OCI-M1 (cell line): ENCODE measurements at regions not wholly inside any gene's neighbourhood (a gene's known extent, or its start where the extent isn't known, plus 50 kb on each side); places are given as distances from the start of the nearest gene placed in this dataset.

ENCODE experiments used
- DNase-seq: peaks from one replicate; lab custom pipeline; 2025; lab: John Stamatoyannopoulos, UW

- no peak for DNase-seq
These were observed 63.7 kb downstream of the SPCS3 start for GRCh38 chr4:176383273-176384077.

GRCh38 chr4:176385601-176386000 is 65.8 kb downstream of the SPCS3 start:
- no peak for DNase-seq

- DNase-seq: no peak
These were observed 67.8 kb downstream of the SPCS3 start for GRCh38 chr4:176387571-176387970.

GRCh38 chr4:176393306-176394013 is 73.7 kb downstream of the SPCS3 start:
- no peak for DNase-seq

- DNase-seq: no peak
These were observed 81.2 kb downstream of the SPCS3 start for GRCh38 chr4:176400816-176401461.

GRCh38 chr4:176404621-176405020 is 84.9 kb downstream of the SPCS3 start:
- DNase-seq: no peak

GRCh38 chr4:176406297-176406696 is 86.5 kb downstream of the SPCS3 start:
- DNase-seq: no peak

- no peak for DNase-seq
These were observed 87.0 kb downstream of the SPCS3 start for GRCh38 chr4:176406736-176407135.

GRCh38 chr4:176409627-176410026 is 89.9 kb downstream of the SPCS3 start:
- DNase-seq: no peak

- no peak for DNase-seq
These were observed 93.4 kb downstream of the SPCS3 start for GRCh38 chr4:176413171-176413570.

GRCh38 chr4:176422001-176422400 is 102.2 kb downstream of the SPCS3 start:
- DNase-seq: no peak

GRCh38 chr4:176422511-176422910 is 102.7 kb downstream of the SPCS3 start:
- no peak for DNase-seq

- no peak for DNase-seq
These were observed 105.3 kb downstream of the SPCS3 start for GRCh38 chr4:176425035-176425434.

- no peak for DNase-seq
These were observed 113.2 kb downstream of the SPCS3 start for GRCh38 chr4:176432811-176433540.

GRCh38 chr4:176433983-176434382 is 114.2 kb downstream of the SPCS3 start:
- no peak for DNase-seq

- DNase-seq: no peak
These were observed 116.1 kb downstream of the SPCS3 start for GRCh38 chr4:176435901-176436292.

- no peak for DNase-seq
These were observed 116.7 kb downstream of the SPCS3 start for GRCh38 chr4:176436293-176436973.

- DNase-seq: no peak
These were observed 118.0 kb downstream of the SPCS3 start for GRCh38 chr4:176437756-176438155.

- DNase-seq: no peak
These were observed 118.6 kb downstream of the SPCS3 start for GRCh38 chr4:176438401-176438800.

GRCh38 chr4:176439611-176440010 is 119.8 kb downstream of the SPCS3 start:
- DNase-seq: no peak

- no peak for DNase-seq
These were observed 120.9 kb downstream of the SPCS3 start for GRCh38 chr4:176440698-176441097.

GRCh38 chr4:176441594-176441993 is 121.8 kb downstream of the SPCS3 start:
- DNase-seq: no peak
